Jurkat, Clone E6-1 (cell line): ENCODE measurements at regions not wholly inside any gene's neighbourhood (a gene's known extent, or its start where the extent isn't known, plus 50 kb on each side); places are given as distances from the start of the nearest gene placed in this dataset.

ENCODE experiments used
- DNase-seq: peaks from one replicate; pipeline ENCODE4 v3.0.0-alpha.2; 2011; ENCODE audit warnings: low read depth, low spot score
- H3K4me3 ChIP-seq: 2 replicates; pipeline ENCODE4 v1.5.1; 2011; ENCODE audit warnings: mild to moderate bottlenecking, low read length, control low read depth, moderate library complexity

DNA sequence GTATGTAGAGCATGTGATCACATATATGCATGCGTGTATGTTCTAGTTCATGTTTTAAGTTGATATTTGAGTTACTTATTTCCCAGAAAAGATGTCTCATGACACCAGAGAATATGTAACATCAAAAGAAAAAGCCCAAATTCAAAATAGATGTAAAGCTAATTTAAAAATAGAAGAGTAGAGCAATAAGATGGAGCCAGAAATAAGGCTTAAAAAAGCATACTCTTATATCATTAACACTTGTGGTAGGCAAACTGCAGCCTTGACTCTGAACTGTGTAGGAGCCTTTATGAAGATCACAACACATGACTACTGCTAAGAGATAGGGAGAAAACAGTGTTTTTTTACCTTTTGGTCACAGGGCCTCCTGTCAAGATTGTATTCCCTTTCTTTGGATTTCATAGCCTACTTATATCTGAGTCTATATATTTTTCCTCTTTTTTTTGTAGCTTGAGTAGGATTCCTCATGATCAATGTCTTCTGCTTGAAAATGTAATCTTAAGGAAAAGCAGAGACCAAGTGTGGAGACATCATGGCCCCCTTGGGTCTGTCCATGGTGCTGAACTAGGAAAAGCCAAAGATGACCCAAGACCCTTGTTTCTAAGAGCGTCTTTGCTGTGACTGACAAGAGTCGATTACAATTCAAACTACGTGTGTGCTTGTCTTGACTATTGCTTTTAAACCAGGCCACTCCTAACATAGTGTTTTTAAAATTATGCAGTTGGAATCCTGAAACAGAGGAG is 390.4 kb downstream of the SHISA9 start:
- no peak overlapping the region for H3K4me3 ChIP-seq
- no peak for DNase-seq

DNA sequence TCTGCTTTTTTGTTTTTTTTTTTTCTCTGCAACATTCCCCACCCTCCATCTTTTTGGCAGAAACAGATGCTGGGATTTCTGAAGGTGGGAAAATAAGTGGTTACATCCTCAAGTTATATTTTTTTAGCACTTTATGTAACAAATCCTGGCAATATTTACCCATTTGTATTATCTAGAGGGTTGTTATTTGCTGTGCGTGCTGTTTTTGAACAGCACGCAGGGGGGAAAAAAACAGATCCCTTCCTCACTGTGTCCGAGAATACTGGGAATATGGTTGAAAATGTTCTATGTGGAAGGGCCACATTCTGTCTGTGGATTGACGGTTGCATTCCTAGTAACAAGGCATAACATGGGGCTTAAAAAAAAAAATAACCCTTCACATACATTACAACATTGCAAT is 394.8 kb downstream of the SHISA9 start:
- H3K4me3 ChIP-seq, result no peak overlapping the region
- DNase-seq, result no peak

- DNase-seq, result no peak
- no peak overlapping the region for H3K4me3 ChIP-seq
Observed at GRCh38 chr16:13298666-13299065, 397.3 kb downstream of the SHISA9 start.

- no peak overlapping the region for H3K4me3 ChIP-seq
- DNase-seq, result no peak
Observed at GRCh38 chr16:13300066-13300840, 398.9 kb downstream of the SHISA9 start.

DNA sequence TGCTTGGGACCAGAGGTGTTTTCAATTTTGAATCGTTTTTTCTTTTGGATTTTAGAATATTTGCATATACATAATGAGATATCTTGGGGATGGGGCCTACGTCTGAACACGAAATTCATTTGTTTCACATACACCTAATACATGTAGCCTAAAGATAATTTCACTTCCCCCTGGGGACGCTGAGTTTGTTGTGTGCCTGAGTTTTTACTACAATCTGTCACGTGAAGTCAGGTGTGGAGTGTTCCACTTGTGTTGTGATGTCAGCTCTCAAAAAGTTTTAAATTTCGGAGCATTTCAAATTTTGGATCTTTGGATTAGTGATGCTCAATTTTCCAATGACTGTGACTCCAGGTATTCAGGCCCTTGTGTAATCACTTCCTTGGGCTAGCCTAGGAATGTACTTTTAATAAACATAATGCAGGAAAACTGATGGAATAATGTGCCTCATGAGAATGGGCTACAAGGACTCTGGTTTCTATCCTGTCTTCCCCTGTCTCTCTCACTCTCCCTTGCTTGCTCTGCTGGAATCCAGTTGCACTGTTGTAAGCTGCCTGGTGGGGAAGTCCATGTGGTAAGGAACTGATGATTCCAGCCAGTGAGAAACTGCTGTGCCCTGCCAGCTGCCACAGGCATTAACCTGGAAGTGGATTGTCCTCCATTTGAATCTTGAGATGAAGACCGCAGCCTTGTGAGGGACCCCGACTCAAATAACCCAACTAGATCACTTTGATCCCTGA is 403.8 kb downstream of the SHISA9 start:
- no peak overlapping the region for H3K4me3 ChIP-seq
- no peak for DNase-seq

- peak; percentile 75 for DNase-seq
- no peak overlapping the region for H3K4me3 ChIP-seq
Observed at GRCh38 chr16:13306161-13306995, 405.0 kb downstream of the SHISA9 start.

- H3K4me3 ChIP-seq, result no peak overlapping the region
- DNase-seq, result peak; percentile 15
Observed at GRCh38 chr16:13307255-13307654, 405.9 kb downstream of the SHISA9 start.

DNA sequence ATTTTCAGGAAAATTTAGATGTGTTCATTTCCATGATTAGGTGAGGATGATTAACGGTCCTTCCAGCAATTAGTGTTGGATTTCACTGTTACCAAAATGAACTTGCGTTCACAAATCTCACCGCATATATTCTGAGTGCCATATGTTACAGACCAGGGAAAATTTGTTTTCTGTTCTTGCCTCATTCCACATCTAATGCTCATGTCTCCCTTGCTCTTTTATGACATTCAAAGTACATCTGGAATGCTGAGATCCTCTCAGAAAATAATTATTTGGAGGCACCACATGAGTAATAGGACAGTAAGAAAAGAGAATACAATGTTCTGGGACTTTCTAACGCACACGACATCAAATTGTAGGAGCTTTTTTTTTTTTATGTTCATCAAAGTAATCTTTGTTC is 406.5 kb downstream of the SHISA9 start:
- H3K4me3 ChIP-seq, result no peak overlapping the region
- DNase-seq, result no peak

GRCh38 chr16:13312063-13312462 is 410.7 kb downstream of the SHISA9 start:
- no peak overlapping the region for H3K4me3 ChIP-seq
- DNase-seq, result no peak

- no peak overlapping the region for H3K4me3 ChIP-seq
- no peak for DNase-seq
Observed at GRCh38 chr16:13313351-13313750, 412.0 kb downstream of the SHISA9 start.

- no peak overlapping the region for H3K4me3 ChIP-seq
- no peak for DNase-seq
Observed at GRCh38 chr16:13314633-13315032, 413.2 kb downstream of the SHISA9 start.

- DNase-seq, result no peak
- no peak overlapping the region for H3K4me3 ChIP-seq
Observed at GRCh38 chr16:13315642-13316427, 414.4 kb downstream of the SHISA9 start.

GRCh38 chr16:13322336-13322735 is 420.9 kb downstream of the SHISA9 start:
- H3K4me3 ChIP-seq, result no peak overlapping the region
- DNase-seq, result no peak

DNA sequence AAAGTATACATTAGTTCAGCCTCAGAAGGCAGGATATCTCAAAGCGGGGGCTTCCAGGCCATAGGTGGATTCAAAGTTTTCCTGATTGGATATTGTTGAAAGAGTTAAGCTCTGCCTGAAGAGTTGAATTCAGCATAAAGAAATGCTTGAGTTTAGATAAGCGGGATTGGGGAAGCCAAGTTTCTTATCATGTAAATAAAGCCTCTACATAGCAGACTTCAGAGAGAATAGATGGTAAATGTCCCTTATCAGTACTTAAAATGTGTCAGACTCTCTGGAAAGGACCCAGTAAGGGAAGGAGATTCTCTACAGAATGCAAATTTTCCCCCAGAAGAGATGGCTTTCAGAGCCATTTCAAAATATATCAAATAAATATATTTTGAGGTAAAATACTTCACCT is 423.5 kb downstream of the SHISA9 start:
- DNase-seq, result no peak
- H3K4me3 ChIP-seq, result no peak overlapping the region

- DNase-seq, result no peak
- H3K4me3 ChIP-seq, result no peak overlapping the region
Observed at GRCh38 chr16:13325396-13325795, 424.0 kb downstream of the SHISA9 start.

GRCh38 chr16:13331918-13332317 is 430.5 kb downstream of the SHISA9 start:
- H3K4me3 ChIP-seq, result no peak overlapping the region
- no peak for DNase-seq

- H3K4me3 ChIP-seq, result no peak overlapping the region
- no peak for DNase-seq
Observed at GRCh38 chr16:13332713-13333255, 431.4 kb downstream of the SHISA9 start.

DNA sequence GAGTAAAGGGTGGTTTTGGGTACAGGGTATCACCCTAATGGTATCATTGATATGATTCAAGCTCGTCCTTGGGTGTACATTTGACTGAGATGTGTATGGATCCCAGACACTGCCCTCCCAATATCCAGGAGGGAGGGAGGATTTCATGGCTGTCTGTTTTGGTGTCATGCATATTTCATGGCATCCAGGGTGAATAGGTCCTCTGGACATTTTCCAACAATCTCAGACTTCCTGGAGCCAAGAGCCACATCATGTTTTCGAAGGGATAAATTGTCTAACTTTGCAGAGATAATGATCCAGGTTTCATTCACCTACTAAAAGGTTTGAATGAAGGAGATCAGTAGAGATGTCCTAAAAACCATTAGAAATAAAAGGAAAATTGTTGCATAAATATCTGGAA is 431.9 kb downstream of the SHISA9 start:
- no peak for DNase-seq
- no peak overlapping the region for H3K4me3 ChIP-seq
